Testis (tissue), 2 donors: ENCODE measurements at regions not wholly inside any gene's neighbourhood (a gene's known extent, or its start where the extent isn't known, plus 50 kb on each side); places are given as distances from the start of the nearest gene placed in this dataset.
"Not testable (repeated sequence)": the region's sequence is repeated elsewhere in the genome, so short reads cannot be mapped to it uniquely, and the experiment has no call there.

Experiments
- DNase-seq: peaks from one replicate; pipeline ENCODE4 v3.0.0-alpha.2; 2019
- H3K27ac ChIP-seq, 2 donors: fragments of 200-600 bp; sonication (generic); one replicate each; pipeline ENCODE4 v1.5.1; 2019
- H3K27me3 ChIP-seq: fragments of 200-600 bp; sonication (generic); one replicate; pipeline ENCODE4 v1.5.1; 2019
- H3K36me3 ChIP-seq: fragments of 200-600 bp; sonication (generic); one replicate; pipeline ENCODE4 v1.5.1; 2017; ENCODE audit warnings: low read depth; ENCODE audit errors: missing control alignments
- H3K4me1 ChIP-seq: fragments of 200-600 bp; sonication (generic); one replicate; pipeline ENCODE4 v1.5.1; 2019
- H3K4me3 ChIP-seq, 2 donors: fragments of 200-600 bp; sonication (generic); one replicate each; pipeline ENCODE4 v1.5.1; 2017 to 2019
- H3K9me3 ChIP-seq: fragments of 200-600 bp; sonication (generic); one replicate; pipeline ENCODE4 v1.5.1; 2017
- CTCF ChIP-seq, 3 experiments: fragments of 450-650 bp in 2 of 3; fragments of 200-600 bp in 1 of 3; sonication (generic) in 1 of 3; IDR thresholded peaks; one replicate each; pipeline ENCODE4 v1.5.1; 2016 to 2019; ENCODE audit warnings: antibody characterized with exemption in 3 of 3, mild to moderate bottlenecking in 2 of 3, moderate library complexity in 1 of 3
- POLR2A ChIP-seq: fragments of 450-650 bp; IDR thresholded peaks from one replicate; pipeline ENCODE4 v1.6.1; 2017; ENCODE audit warnings: antibody characterized with exemption, mild to moderate bottlenecking, moderate library complexity
- WGBS, 2 donors: methylation state at CpG; one replicate each; pipeline ENCODE4 v1.1.5; 2018; 5-methylcytosine and 5-hydroxymethylcytosine counted together
- intact Hi-C: fragments of 100-400 bp; cut with DNase I; formaldehyde crosslinking; loops from one replicate; pipeline ENCODE4 v1.15.1; 2023; ENCODE audit warnings: low total_unique reads

DNA sequence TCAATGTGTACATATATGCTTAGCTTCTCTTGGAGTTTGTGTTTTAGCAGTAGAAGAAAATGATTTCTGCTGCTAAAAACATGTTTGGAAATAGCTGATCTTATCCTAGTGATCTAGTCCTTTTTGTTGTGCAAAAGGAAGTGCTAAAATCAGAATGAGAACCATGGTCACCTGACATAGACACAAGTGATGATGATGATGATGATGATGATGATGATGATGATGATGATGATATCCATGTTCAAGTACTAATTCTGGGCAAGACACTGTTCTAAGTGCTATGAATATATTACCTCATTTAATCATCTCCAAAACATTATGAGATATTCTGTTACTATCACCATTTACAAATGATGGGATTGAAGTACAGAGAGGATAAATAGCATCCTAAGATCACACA, 79.8 kb downstream of the ANKEF1 start:
- Histone ChIP-seq H3K4me3 (no peak overlapping the region), H3K27ac (no peak overlapping the region), H3K27me3 (no peaks in the 10 kb centered on the region), H3K36me3 (no peaks in the 10 kb centered on the region), H3K9me3 (no peaks in the 10 kb centered on the region), H3K4me1 (peaks cover 5% of the 10 kb centered on the region)
- intact Hi-C loops: no loop called here
- TF ChIP-seq CTCF (IDR thresholded peaks at IDR 0.05): no peak
- TF ChIP-seq POLR2A: no peak
- no peak for DNase-seq

GRCh38 chr20:10115021-10115420, 80.2 kb downstream of the ANKEF1 start:
- TF ChIP-seq CTCF (IDR thresholded peaks at IDR 0.05): no peak
- TF ChIP-seq POLR2A: no peak
- Histone ChIP-seq H3K4me1 (peaks cover 5% of the 10 kb centered on the region), H3K36me3 (no peaks in the 10 kb centered on the region), H3K9me3 (no peaks in the 10 kb centered on the region), H3K27me3 (no peaks in the 10 kb centered on the region), H3K4me3 (no peak overlapping the region), H3K27ac (no peak overlapping the region)
- 85 to 100% methylated on average over 1 of the region's 1 CpG for WGBS, 2 donors
- no peak for DNase-seq
- intact Hi-C loops: no loop called here

- H3K36me3 ChIP-seq: no peaks in the 10 kb centered on the region
- no peak overlapping the region for H3K27ac ChIP-seq
- 85 to 89% methylated on average over 3 of the region's 3 CpGs for WGBS, 2 donors
- DNase-seq: no peak
- no peak for TF ChIP-seq POLR2A
- no peak for TF ChIP-seq CTCF (IDR thresholded peaks at IDR 0.05)
- H3K4me3 ChIP-seq: no peak overlapping the region
- H3K27me3 ChIP-seq: no peaks in the 10 kb centered on the region
- H3K9me3 ChIP-seq: no peaks in the 10 kb centered on the region
- intact Hi-C loops: no loop called here
- H3K4me1 ChIP-seq: no peaks in the 10 kb centered on the region
Observed at GRCh38 chr20:10119336-10119735, 84.5 kb downstream of the ANKEF1 start.

DNA sequence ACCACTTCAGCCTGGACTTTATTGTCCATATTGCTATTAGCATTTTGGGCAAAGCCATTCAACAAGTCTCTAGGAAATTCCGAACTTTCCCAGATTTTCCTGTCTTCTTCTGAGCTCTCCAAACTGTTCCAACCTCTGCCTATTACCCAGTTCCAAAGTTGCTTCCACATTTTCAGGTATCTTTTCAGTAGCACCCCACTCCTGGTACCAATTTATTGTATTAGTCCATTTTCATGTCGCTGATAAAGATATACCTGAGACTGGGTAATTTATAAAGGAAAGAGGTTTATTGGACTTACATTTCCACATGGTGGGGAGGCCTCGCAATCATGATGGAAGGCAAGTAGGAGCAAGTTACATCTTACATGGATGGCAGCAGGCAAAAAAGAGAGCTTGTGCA, 90.1 kb downstream of the ANKEF1 start:
- H3K4me3 ChIP-seq, H3K9me3 ChIP-seq, H3K27me3 ChIP-seq, DNase-seq, H3K27ac ChIP-seq, H3K36me3 ChIP-seq, H3K4me1 ChIP-seq, intact Hi-C loops: not testable (repeated sequence)
- 94 to 96% methylated on average over 3 of the region's 3 CpGs for WGBS, 2 donors

DNA sequence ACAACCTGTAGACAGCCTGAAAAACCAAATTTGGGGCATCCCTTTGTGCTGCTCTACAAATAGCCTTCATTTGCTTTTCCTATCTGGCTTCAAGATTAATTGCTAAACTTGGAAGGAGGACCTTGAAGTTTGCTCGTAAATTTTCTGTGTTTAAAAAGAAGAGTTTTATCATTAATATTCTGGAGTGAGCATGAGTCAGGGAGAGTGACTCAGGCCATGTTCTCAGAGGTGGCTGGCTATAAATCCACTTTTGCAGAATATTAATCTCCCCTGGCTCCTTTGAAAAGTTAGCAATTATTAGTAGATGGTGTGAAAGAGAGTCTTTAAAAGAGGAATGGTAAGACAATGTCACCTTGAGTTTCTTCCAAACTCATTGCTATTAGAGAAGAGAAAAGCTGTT, 91.0 kb downstream of the ANKEF1 start:
- WGBS, 2 donors: 29 to 32% methylated on average over 1 of the region's 1 CpG
- Histone ChIP-seq H3K27me3 (no peaks in the 10 kb centered on the region), H3K9me3 (no peaks in the 10 kb centered on the region), H3K4me1 (no peaks in the 10 kb centered on the region), H3K27ac (no peak overlapping the region), H3K4me3 (no peak overlapping the region), H3K36me3 (no peaks in the 10 kb centered on the region)
- DNase-seq: no peak
- no peak for TF ChIP-seq CTCF (IDR thresholded peaks at IDR 0.05)
- intact Hi-C loops: no loop called here
